Stomach (tissue), 4 donors: ENCODE measurements at regions not wholly inside any gene's neighbourhood (a gene's known extent, or its start where the extent isn't known, plus 50 kb on each side); places are given as distances from the start of the nearest gene placed in this dataset.
"Not testable (repeated sequence)": the region's sequence is repeated elsewhere in the genome, so short reads cannot be mapped to it uniquely, and the experiment has no call there.

Experiments used
- EP300 ChIP-seq: sonication (generic); formaldehyde crosslinking; IDR thresholded peaks from one replicate; pipeline ENCODE4 v1.6.1; 2017; ENCODE audit warnings: antibody characterized with exemption
- POLR2A ChIP-seq, 4 donors: fragments of 450-650 bp; IDR thresholded peaks; one replicate each; pipeline ENCODE4 v1.6.1; 2016; ENCODE audit warnings: antibody characterized with exemption in 4 of 4, control low read depth in 2 of 4, mild to moderate bottlenecking in 1 of 4, moderate library complexity in 1 of 4
- POLR2AphosphoS5 ChIP-seq, 3 donors: sonication (generic); formaldehyde crosslinking; IDR thresholded peaks; one replicate each; pipeline ENCODE4 v1.6.1; 2016; ENCODE audit warnings: antibody characterized with exemption in 3 of 3
- TF ChIP-seq, protein P1 (sequence below), 7 experiments: fragments of 450-650 bp in 4 of 7; fragments of 200-600 bp in 3 of 7; sonication (generic) in 3 of 7; IDR thresholded peaks; one replicate each; pipeline ENCODE4 v1.5.1; 2016 to 2019; ENCODE audit warnings: antibody characterized with exemption in 7 of 7, control low read depth in 2 of 7, mild to moderate bottlenecking in 1 of 7

DNA sequence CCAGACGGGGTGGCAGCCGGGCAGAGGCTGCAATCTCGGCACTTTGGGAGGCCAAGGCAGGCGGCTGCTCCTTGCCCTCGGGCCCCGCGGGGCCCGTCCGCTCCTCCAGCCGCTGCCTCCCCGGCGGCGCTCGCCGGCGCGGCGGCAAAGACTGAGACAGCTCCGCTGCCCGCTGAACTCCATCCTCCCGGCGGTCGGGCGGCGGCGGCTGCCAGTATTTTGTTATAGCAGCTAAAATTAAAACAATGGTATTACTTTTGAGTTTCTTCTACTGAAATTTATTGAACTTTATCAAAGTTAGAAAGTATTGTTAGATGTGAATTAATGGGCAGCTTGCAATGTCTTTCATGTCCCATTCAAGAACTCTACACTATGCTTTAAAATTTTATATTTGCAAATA is 243.7 kb upstream of the CBLB start:
- TF ChIP-seq, protein P1, sequence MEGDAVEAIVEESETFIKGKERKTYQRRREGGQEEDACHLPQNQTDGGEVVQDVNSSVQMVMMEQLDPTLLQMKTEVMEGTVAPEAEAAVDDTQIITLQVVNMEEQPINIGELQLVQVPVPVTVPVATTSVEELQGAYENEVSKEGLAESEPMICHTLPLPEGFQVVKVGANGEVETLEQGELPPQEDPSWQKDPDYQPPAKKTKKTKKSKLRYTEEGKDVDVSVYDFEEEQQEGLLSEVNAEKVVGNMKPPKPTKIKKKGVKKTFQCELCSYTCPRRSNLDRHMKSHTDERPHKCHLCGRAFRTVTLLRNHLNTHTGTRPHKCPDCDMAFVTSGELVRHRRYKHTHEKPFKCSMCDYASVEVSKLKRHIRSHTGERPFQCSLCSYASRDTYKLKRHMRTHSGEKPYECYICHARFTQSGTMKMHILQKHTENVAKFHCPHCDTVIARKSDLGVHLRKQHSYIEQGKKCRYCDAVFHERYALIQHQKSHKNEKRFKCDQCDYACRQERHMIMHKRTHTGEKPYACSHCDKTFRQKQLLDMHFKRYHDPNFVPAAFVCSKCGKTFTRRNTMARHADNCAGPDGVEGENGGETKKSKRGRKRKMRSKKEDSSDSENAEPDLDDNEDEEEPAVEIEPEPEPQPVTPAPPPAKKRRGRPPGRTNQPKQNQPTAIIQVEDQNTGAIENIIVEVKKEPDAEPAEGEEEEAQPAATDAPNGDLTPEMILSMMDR (IDR thresholded peaks at IDR 0.05) = not testable (repeated sequence)
- not testable (repeated sequence) for TF ChIP-seq POLR2A (IDR thresholded peaks at IDR 0.05); POLR2AphosphoS5 (IDR thresholded peaks at IDR 0.05); EP300
